ENCODE measurements at regions not wholly inside any gene's neighbourhood (a gene's known extent, or its start where the extent isn't known, plus 50 kb on each side); places are given as distances from the start of the nearest gene placed in this dataset.

GRCh38 chr10:113225364-113225763 is 275.3 kb downstream of the TCF7L2 start:
- Histone ChIP-seq H3K36me3 (ENCODE audit: insufficient read depth, low read length) (no peaks in the 10 kb centered on the region), H3K4me1 (ENCODE audit: insufficient read depth, low read length) (peaks cover 8% of the 10 kb centered on the region), H3K4me3 (ENCODE audit: low read length) (no peak overlapping the region), H3K9me3 (ENCODE audit: control insufficient read depth in 1 of 2, insufficient read depth in 1 of 2, low read length in 2 of 2) (no peaks in the 10 kb centered on the region), H3K27ac (ENCODE audit: low read depth in 1 of 2, low read length in 2 of 2) (no peak overlapping the region), H3K27me3 (ENCODE audit: control insufficient read depth in 1 of 2, insufficient read depth in 2 of 2, low read length in 2 of 2) (peaks cover 11 to 13% of the 10 kb centered on the region in 2 experiments)
- no peaks in the 10 kb centered on the region for H3K9me3 Mint-ChIP-seq
- H3K4me1 Mint-ChIP-seq (ENCODE audit: low read depth) = peaks cover 33% of the 10 kb centered on the region
- H3K4me3 Mint-ChIP-seq = no peak overlapping the region
- POLR2A ChIA-PET = no interaction called here
- TF ChIP-seq CTCF (IDR thresholded peaks at IDR 0.05) = no peak
- ATAC-seq (ENCODE audit: poor library complexity) (no peak), DNase-seq (no peak)
- no peaks in the 10 kb centered on the region for H3K36me3 Mint-ChIP-seq (ENCODE audit: low read depth)
- intact Hi-C loops (cut with DNase I, micrococcal nuclease) = no loop called here
- H3K27ac Mint-ChIP-seq = no peak overlapping the region
- peaks cover 50% of the 10 kb centered on the region for H3K27me3 Mint-ChIP-seq
- CTCF ChIA-PET = no interaction called here

GRCh38 chr10:113225903-113226302 is 275.9 kb downstream of the TCF7L2 start:
- H3K4me3 Mint-ChIP-seq = no peak overlapping the region
- Histone ChIP-seq H3K27ac (ENCODE audit: low read depth in 1 of 2, low read length in 2 of 2) (no peak overlapping the region), H3K4me1 (ENCODE audit: insufficient read depth, low read length) (peaks cover 8% of the 10 kb centered on the region), H3K27me3 (ENCODE audit: control insufficient read depth in 1 of 2, insufficient read depth in 2 of 2, low read length in 2 of 2) (peaks cover 11 to 13% of the 10 kb centered on the region in 2 experiments), H3K36me3 (ENCODE audit: insufficient read depth, low read length) (no peaks in the 10 kb centered on the region), H3K4me3 (ENCODE audit: low read length) (no peak overlapping the region), H3K9me3 (ENCODE audit: control insufficient read depth in 1 of 2, insufficient read depth in 1 of 2, low read length in 2 of 2) (no peaks in the 10 kb centered on the region)
- no peak for DNase-seq
- H3K27ac Mint-ChIP-seq = no peak overlapping the region
- POLR2A ChIA-PET = no interaction called here
- no peak for TF ChIP-seq CTCF (IDR thresholded peaks at IDR 0.05)
- peaks cover 49% of the 10 kb centered on the region for H3K27me3 Mint-ChIP-seq
- H3K9me3 Mint-ChIP-seq = no peaks in the 10 kb centered on the region
- CTCF ChIA-PET = no interaction called here
- H3K4me1 Mint-ChIP-seq (ENCODE audit: low read depth) = peaks cover 33% of the 10 kb centered on the region
- no peaks in the 10 kb centered on the region for H3K36me3 Mint-ChIP-seq (ENCODE audit: low read depth)
- ATAC-seq (ENCODE audit: poor library complexity) = no peak
- intact Hi-C loops (cut with DNase I, micrococcal nuclease) = no loop called here

GRCh38 chr10:113226399-113226798 is 276.4 kb downstream of the TCF7L2 start:
- H3K4me3 Mint-ChIP-seq = no peak overlapping the region
- H3K27ac ChIP-seq (ENCODE audit: low read depth in 1 of 2, low read length in 2 of 2) = no peak overlapping the region
- ATAC-seq (ENCODE audit: poor library complexity) = peak; percentile 11
- H3K27me3 ChIP-seq (ENCODE audit: control insufficient read depth in 1 of 2, insufficient read depth in 2 of 2, low read length in 2 of 2) = peaks cover 11 to 13% of the 10 kb centered on the region in 2 experiments
- H3K36me3 ChIP-seq (ENCODE audit: insufficient read depth, low read length) = no peaks in the 10 kb centered on the region
- H3K9me3 ChIP-seq (ENCODE audit: control insufficient read depth in 1 of 2, insufficient read depth in 1 of 2, low read length in 2 of 2) = no peaks in the 10 kb centered on the region
- H3K27me3 Mint-ChIP-seq = peaks cover 50% of the 10 kb centered on the region
- intact Hi-C loops (cut with DNase I, micrococcal nuclease) = no loop called here
- ChIA-PET POLR2A (no interaction called here), CTCF (no interaction called here)
- H3K36me3 Mint-ChIP-seq (ENCODE audit: low read depth) = no peaks in the 10 kb centered on the region
- no peak overlapping the region for H3K4me3 ChIP-seq (ENCODE audit: low read length)
- peaks cover 8% of the 10 kb centered on the region for H3K4me1 ChIP-seq (ENCODE audit: insufficient read depth, low read length)
- peaks cover 32% of the 10 kb centered on the region for H3K4me1 Mint-ChIP-seq (ENCODE audit: low read depth)
- no peaks in the 10 kb centered on the region for H3K9me3 Mint-ChIP-seq
- no peak for TF ChIP-seq CTCF (IDR thresholded peaks at IDR 0.05)
- no peak overlapping the region for H3K27ac Mint-ChIP-seq
- peak in 3 of 14 experiments; percentile 33 to 36 (median 33) for DNase-seq

All from CD4-positive, alpha-beta T cell (primary cell).